Endothelial cell of umbilical vein (primary cell): ENCODE measurements at regions not wholly inside any gene's neighbourhood (a gene's known extent, or its start where the extent isn't known, plus 50 kb on each side); places are given as distances from the start of the nearest gene placed in this dataset.

Source experiments
- BruUV-seq: library from RNA; stranded (reverse); fragments of 400-500 nt; replicated peaks from 2 replicates; lab custom pipeline; 2021; lab: Mats Ljungman, UMichigan
- CTCF ChIA-PET: fragments of 300-600, 350-600 bp; sonication (Branson Sonifier 250); formaldehyde crosslinking; loops from one replicate; lab custom pipeline; 2021; ENCODE audit warnings: antibody characterized with exemption, inconsistent platforms; lab: Charles Lee
- POLR2A ChIA-PET: fragments of 300-600, 350-600 bp; sonication (Branson Sonifier 250); formaldehyde crosslinking; loops from one replicate; lab custom pipeline; 2021; ENCODE audit warnings: antibody characterized with exemption, inconsistent platforms; lab: Charles Lee
- DNase-seq: peaks from one replicate; pipeline ENCODE4 v3.0.0-alpha.2; 2011; ENCODE audit warnings: low read depth, low spot score
- FAIRE-seq: peaks from 2 replicates; lab custom pipeline; 2011; peaks lifted over from hg19 to GRCh38; lab: Jason Lieb, UNC
- H2AFZ ChIP-seq: 2 replicates; pipeline ENCODE4 v1.6.0; 2012; ENCODE audit warnings: low read depth, low read length, control low read depth, inconsistent platforms
- H3K27ac ChIP-seq: 2 replicates; pipeline ENCODE4 v1.5.1; 2011; ENCODE audit warnings: low read depth, mild to moderate bottlenecking, control low read depth, low read length, moderate library complexity; ENCODE audit not compliant: insufficient read depth
- H3K27me3 ChIP-seq, 2 experiments: 2 replicates each; pipeline versions ENCODE4 v1.6.0 to v1.6.1; 2011; ENCODE audit warnings: low read length in 2 of 2, mixed read lengths in 1 of 2; ENCODE audit not compliant: control insufficient read depth in 2 of 2, insufficient read depth in 2 of 2
- H3K36me3 ChIP-seq, 2 experiments: 2 replicates in 1 of 2; 3 replicates in 1 of 2; pipeline ENCODE4 v1.5.1; 2011; ENCODE audit warnings: low read length in 2 of 2, mild to moderate bottlenecking in 1 of 2, moderate library complexity in 1 of 2; ENCODE audit not compliant: control insufficient read depth in 2 of 2, insufficient read depth in 2 of 2; ENCODE audit errors: extremely low read depth in 1 of 2
- H3K4me1 ChIP-seq: 3 replicates; pipeline ENCODE4 v1.5.1; 2011; ENCODE audit warnings: mild to moderate bottlenecking, low read length; ENCODE audit not compliant: control insufficient read depth, insufficient read depth; ENCODE audit errors: extremely low read depth
- H3K4me2 ChIP-seq: 2 replicates; pipeline ENCODE4 v1.6.1; 2011; ENCODE audit warnings: low read length, control low read depth, mixed read lengths; ENCODE audit not compliant: insufficient read depth
- H3K4me3 ChIP-seq, 3 experiments: fragments of 200-600 bp in 1 of 3; sonication (generic), shearing (Covaris generic) in 1 of 3; replicated peaks in 1 of 3; 2 replicates each; pipeline ENCODE4 v1.5.1; 2011 to 2016; ENCODE audit warnings: control low read depth in 3 of 3, low read length in 3 of 3, mild to moderate bottlenecking in 2 of 3, inconsistent platforms in 1 of 3, low read depth in 1 of 3, moderate library complexity in 1 of 3; ENCODE audit not compliant: insufficient read depth in 1 of 3
- H3K79me2 ChIP-seq: 2 replicates; pipeline ENCODE4 v1.6.0; 2012; ENCODE audit warnings: low read length, inconsistent platforms; ENCODE audit not compliant: control insufficient read depth, insufficient read depth
- H3K9ac ChIP-seq: replicated peaks from 2 replicates; pipeline ENCODE3; 2011; ENCODE audit warnings: low read length, control low read depth; ENCODE audit not compliant: insufficient read depth; ENCODE audit errors: extremely low read depth
- H3K9me1 ChIP-seq: replicated peaks from 3 replicates; pipeline ENCODE4 v1.6.0; 2011; ENCODE audit warnings: mild to moderate bottlenecking, low read length; ENCODE audit not compliant: control insufficient read depth, insufficient read depth; ENCODE audit errors: extremely low read depth
- H3K9me3 ChIP-seq: replicated peaks from 2 replicates; pipeline ENCODE4 v1.5.1; 2012; ENCODE audit warnings: low read length, inconsistent platforms; ENCODE audit not compliant: control insufficient read depth, insufficient read depth
- H4K20me1 ChIP-seq: replicated peaks from 2 replicates; pipeline ENCODE3; 2011; ENCODE audit warnings: mild to moderate bottlenecking, low read length; ENCODE audit not compliant: control insufficient read depth, insufficient read depth; ENCODE audit errors: extremely low read depth
- EZH2 ChIP-seq: IDR thresholded peaks from 2 replicates; pipeline ENCODE4 v1.6.1; 2012; ENCODE audit warnings: borderline replicate concordance, low read depth, mild to moderate bottlenecking, moderate library complexity, low read length, inconsistent platforms; ENCODE audit not compliant: severe bottlenecking
- FOS ChIP-seq: IDR thresholded peaks from 2 replicates; pipeline ENCODE4 v1.6.1; 2011; ENCODE audit warnings: mild to moderate bottlenecking, low read length, moderate library complexity, borderline replicate concordance; ENCODE audit not compliant: insufficient read depth
- GATA2 ChIP-seq: IDR thresholded peaks from 2 replicates; pipeline ENCODE4 v1.7.0; 2011; ENCODE audit warnings: low read depth, mild to moderate bottlenecking, moderate library complexity, mixed read lengths, low read length; ENCODE audit not compliant: insufficient read length, insufficient read depth
- JUN ChIP-seq: IDR thresholded peaks from 2 replicates; pipeline ENCODE4 v1.6.1; 2011; ENCODE audit warnings: borderline replicate concordance, low read depth; ENCODE audit not compliant: insufficient read length, insufficient read depth
- MAX ChIP-seq: IDR thresholded peaks from 2 replicates; pipeline ENCODE4 v1.6.1; 2011; ENCODE audit not compliant: insufficient read depth, insufficient read length
- MYC ChIP-seq: IDR thresholded peaks from one replicate; pipeline ENCODE4 v1.6.1; 2011; ENCODE audit warnings: mild to moderate bottlenecking, low read depth, low read length
- POLR2A ChIP-seq: IDR thresholded peaks from 2 replicates; pipeline ENCODE4 v1.6.1; 2012; ENCODE audit warnings: low read depth, mild to moderate bottlenecking, control low read depth, low read length
- POLR2AphosphoS5 ChIP-seq: IDR thresholded peaks from 2 replicates; pipeline ENCODE4 v1.6.1; 2012; ENCODE audit warnings: low read depth, mild to moderate bottlenecking, control low read depth, low read length, moderate library complexity; ENCODE audit not compliant: insufficient read depth
- dilution Hi-C: fragments of 300-500 bp; cut with MboI; formaldehyde crosslinking; loops from one replicate; pipeline ENCODE4 v1.15.0; 2019; ENCODE audit warnings: low sequenced_read_pairs; ENCODE audit not compliant: extremely low pct_ligation_motif_present
- intact Hi-C: fragments of 100-400 bp; cut with micrococcal nuclease; formaldehyde crosslinking; loops from one replicate; pipeline ENCODE4 v1.10.0; 2022
- TF ChIP-seq, protein P1 (sequence below), 2 donors: IDR thresholded peaks; 1 replicate in 1 of 2; 2 replicates in 1 of 2; pipeline ENCODE4 v1.5.1; 2011; ENCODE audit warnings: low read length in 2 of 2, mild to moderate bottlenecking in 2 of 2, moderate library complexity in 2 of 2, control low read depth in 1 of 2, inconsistent platforms in 1 of 2, low read depth in 1 of 2; ENCODE audit not compliant: insufficient read depth in 1 of 2; ENCODE audit errors: extremely low read depth in 1 of 2

- TF ChIP-seq JUN (no peak), MAX (no peak), POLR2AphosphoS5 (no peak), GATA2 (no peak), FOS (no peak), EZH2 (no peak), POLR2A (no peak), MYC (no peak)
- TF ChIP-seq, protein P1, sequence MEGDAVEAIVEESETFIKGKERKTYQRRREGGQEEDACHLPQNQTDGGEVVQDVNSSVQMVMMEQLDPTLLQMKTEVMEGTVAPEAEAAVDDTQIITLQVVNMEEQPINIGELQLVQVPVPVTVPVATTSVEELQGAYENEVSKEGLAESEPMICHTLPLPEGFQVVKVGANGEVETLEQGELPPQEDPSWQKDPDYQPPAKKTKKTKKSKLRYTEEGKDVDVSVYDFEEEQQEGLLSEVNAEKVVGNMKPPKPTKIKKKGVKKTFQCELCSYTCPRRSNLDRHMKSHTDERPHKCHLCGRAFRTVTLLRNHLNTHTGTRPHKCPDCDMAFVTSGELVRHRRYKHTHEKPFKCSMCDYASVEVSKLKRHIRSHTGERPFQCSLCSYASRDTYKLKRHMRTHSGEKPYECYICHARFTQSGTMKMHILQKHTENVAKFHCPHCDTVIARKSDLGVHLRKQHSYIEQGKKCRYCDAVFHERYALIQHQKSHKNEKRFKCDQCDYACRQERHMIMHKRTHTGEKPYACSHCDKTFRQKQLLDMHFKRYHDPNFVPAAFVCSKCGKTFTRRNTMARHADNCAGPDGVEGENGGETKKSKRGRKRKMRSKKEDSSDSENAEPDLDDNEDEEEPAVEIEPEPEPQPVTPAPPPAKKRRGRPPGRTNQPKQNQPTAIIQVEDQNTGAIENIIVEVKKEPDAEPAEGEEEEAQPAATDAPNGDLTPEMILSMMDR (IDR thresholded peaks at IDR 0.05; ENCODE audit: extremely low read depth in 1 of 2, insufficient read depth in 1 of 2, low read depth in 1 of 2, low read length in 2 of 2), result no peak
- Histone ChIP-seq H3K9me1 (no peaks in the 10 kb centered on the region), H3K9ac (no peak overlapping the region), H3K4me2 (no peak overlapping the region), H3K79me2 (no peaks in the 10 kb centered on the region), H3K27me3 (no peaks in the 10 kb centered on the region), H3K27ac (no peak overlapping the region), H3K9me3 (no peaks in the 10 kb centered on the region), H3K4me1 (no peaks in the 10 kb centered on the region), H3K4me3 (no peak overlapping the region), H2AFZ (no peak overlapping the region), H4K20me1 (no peaks in the 10 kb centered on the region), H3K36me3 (no peaks in the 10 kb centered on the region)
- DNase-seq (no peak), FAIRE-seq (no peak)
- dilution Hi-C loops, result no loop called here
- no TSS peak for BruUV-seq
- intact Hi-C loops, result no loop called here
- ChIA-PET POLR2A (no interaction called here), CTCF (interaction anchor here (1.2 to 1.5 kb wide), 3 partner anchors 9 to 63 kb away, joined by 3 to 5 read pairs (median 3); no protein-coding TSS in a partner anchor)
Observed at GRCh38 chr11:129268371-129268770, 76.2 kb upstream of the ARHGAP32 start.
